GM06990 (cell line): ENCODE measurements at regions not wholly inside any gene's neighbourhood (a gene's known extent, or its start where the extent isn't known, plus 50 kb on each side); places are given as distances from the start of the nearest gene placed in this dataset.

Source experiments
- DNase-seq: peaks from one replicate; pipeline ENCODE4 v3.0.0-alpha.2; 2011; ENCODE audit not compliant: insufficient read length; ENCODE audit errors: extremely low read depth
- H3K27me3 ChIP-seq: replicated peaks from 2 replicates; pipeline ENCODE4 v1.6.0; 2011; ENCODE audit warnings: low read length; ENCODE audit not compliant: control insufficient read depth, insufficient read depth
- H3K36me3 ChIP-seq: 2 replicates; pipeline ENCODE4 v1.5.1; 2011; ENCODE audit warnings: low read length; ENCODE audit not compliant: control insufficient read depth, insufficient read depth
- H3K4me3 ChIP-seq: replicated peaks from 2 replicates; pipeline ENCODE4 v1.5.1; 2011; ENCODE audit warnings: low read depth, mild to moderate bottlenecking, control low read depth, low read length
- TF ChIP-seq, protein P1 (sequence below): IDR thresholded peaks from 2 replicates; pipeline ENCODE4 v1.5.1; 2011; ENCODE audit warnings: low read length, control low read depth, mild to moderate bottlenecking, inconsistent platforms; ENCODE audit not compliant: insufficient read depth, poor library complexity, severe bottlenecking

DNA sequence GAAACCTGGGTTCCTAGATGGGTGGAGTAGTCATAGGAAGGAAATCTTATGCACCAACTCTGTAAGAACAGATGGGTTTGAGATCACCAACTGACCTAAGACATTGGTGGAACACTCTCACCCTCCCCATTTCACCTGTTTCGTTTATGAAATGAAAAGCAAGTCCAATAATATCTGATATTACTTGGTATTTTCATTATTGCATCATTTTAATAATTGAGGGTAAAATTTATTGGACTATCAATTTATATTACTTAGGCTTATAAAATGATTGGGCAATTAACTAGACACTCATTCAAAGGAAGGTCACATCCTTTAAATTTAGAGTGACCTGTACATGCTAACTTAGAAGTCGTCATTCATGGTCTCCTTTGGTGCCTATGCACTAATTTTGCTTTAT is 503.9 kb downstream of the TAFA4 start:
- no peaks in the 10 kb centered on the region for H3K36me3 ChIP-seq
- H3K4me3 ChIP-seq = no peak overlapping the region
- TF ChIP-seq, protein P1, sequence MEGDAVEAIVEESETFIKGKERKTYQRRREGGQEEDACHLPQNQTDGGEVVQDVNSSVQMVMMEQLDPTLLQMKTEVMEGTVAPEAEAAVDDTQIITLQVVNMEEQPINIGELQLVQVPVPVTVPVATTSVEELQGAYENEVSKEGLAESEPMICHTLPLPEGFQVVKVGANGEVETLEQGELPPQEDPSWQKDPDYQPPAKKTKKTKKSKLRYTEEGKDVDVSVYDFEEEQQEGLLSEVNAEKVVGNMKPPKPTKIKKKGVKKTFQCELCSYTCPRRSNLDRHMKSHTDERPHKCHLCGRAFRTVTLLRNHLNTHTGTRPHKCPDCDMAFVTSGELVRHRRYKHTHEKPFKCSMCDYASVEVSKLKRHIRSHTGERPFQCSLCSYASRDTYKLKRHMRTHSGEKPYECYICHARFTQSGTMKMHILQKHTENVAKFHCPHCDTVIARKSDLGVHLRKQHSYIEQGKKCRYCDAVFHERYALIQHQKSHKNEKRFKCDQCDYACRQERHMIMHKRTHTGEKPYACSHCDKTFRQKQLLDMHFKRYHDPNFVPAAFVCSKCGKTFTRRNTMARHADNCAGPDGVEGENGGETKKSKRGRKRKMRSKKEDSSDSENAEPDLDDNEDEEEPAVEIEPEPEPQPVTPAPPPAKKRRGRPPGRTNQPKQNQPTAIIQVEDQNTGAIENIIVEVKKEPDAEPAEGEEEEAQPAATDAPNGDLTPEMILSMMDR = no peak
- no peak for DNase-seq
- H3K27me3 ChIP-seq = no peaks in the 10 kb centered on the region; the same call in 1 of the 2 replicates

DNA sequence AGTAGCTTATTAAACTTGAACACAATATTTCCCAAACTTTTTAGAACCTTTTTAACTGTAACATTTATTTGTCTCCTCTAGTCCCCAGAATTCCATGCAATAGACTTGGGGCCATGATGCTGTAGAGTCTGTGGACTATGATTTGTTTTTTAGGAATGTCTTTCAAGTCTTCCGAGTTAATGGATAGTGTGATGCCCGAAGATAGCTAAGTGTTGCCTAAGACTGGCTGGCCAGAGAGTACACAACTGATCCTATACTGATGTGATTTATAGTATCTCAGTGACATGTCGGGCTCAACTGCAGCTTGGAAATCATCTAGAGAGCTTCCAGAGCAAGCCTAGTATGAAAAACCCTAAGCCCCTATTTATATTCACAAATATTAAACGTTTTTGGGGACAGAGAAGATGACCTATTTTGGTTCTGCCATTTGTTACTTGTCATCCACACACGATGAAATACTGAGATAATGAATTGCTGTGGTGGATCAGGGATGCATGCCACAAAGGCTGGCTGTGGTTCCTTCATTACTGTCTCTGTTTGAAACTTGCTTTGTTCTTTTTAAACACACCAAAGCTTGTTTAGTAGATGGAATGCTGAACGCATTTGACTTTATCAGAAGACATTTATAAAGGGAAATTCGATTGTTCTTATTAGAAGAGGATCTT is 507.4 kb downstream of the TAFA4 start:
- no peak for DNase-seq
- H3K27me3 ChIP-seq = no peaks in the 10 kb centered on the region
- TF ChIP-seq, protein P1 = no peak
- no peaks in the 10 kb centered on the region for H3K36me3 ChIP-seq
- H3K4me3 ChIP-seq = no peak overlapping the region

DNA sequence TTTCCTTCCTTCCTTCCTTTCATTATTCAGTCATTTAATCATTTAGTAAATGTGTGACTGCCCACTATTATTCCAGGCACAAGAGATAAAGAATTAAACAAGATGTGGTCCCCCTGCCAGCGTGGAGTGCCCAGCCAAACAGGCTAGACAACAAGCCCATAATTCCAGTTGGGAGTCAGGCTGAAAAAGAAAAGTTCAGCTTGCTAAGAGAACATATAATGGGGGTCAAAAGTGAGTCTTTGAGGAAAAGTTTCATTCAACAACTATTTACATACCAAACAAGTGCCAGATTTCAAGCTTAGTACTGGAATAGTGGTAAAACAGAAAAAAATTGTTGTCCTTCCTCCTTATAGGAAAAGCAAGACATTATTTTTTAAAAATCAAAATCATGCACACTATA is 523.7 kb downstream of the TAFA4 start:
- H3K4me3 ChIP-seq = no peak overlapping the region
- no peaks in the 10 kb centered on the region for H3K27me3 ChIP-seq
- H3K36me3 ChIP-seq = no peaks in the 10 kb centered on the region
- DNase-seq = no peak
- TF ChIP-seq, protein P1 = no peak

DNA sequence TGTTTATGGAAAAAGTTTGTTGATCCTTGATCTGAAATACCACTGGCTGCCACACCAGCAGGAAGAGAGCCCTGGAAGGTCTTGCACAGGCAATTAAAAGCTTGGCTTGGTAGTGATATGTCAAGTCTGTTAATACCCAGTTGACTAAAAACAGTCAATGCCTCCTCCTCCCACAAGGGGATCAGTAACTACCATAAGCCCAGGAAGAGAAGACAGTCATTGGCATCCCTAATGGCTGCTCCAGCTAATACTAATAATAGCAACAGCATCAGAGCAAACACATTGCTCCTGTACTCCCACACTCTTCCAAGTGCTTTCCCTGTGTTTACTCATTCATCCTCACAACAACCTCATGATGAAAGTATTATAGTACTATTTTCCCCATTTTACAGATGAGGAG is 528.6 kb downstream of the TAFA4 start:
- TF ChIP-seq, protein P1 = no peak
- no peak for DNase-seq
- no peaks in the 10 kb centered on the region for H3K27me3 ChIP-seq
- no peaks in the 10 kb centered on the region for H3K36me3 ChIP-seq
- H3K4me3 ChIP-seq = no peak overlapping the region

DNA sequence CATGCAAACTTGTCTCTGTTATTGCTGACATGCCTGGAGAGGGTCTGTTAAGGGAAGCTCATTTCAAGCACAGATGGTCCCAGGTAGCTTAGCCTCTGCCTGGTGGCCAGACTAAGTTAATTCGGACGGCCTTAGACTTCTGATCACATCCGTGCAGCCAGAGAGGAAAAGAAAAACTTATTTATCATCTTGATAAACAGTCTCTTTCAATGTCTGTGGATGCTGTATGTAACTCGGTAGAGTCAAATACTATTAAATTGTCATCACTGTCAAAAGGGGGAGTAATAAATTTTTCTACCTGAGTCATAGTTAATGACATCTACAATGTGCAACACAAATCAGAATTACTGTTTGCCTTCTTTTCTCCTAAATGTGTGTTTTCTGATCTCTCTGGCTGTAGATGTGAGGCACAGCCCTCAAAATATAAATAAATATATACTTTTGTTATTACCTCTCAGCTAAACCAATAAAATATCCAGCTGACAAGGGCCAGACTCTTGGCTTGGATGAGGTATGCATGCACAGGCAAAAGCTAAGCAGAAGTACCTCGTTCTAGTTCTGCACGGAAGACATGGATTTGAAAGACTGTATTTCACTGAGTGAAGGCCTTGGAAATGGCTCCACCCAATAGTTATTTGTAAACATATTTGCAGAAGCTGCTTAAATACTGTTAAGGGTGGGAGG is 530.0 kb downstream of the TAFA4 start:
- H3K36me3 ChIP-seq = no peaks in the 10 kb centered on the region
- TF ChIP-seq, protein P1 = no peak
- no peak for DNase-seq
- H3K4me3 ChIP-seq = no peak overlapping the region
- no peaks in the 10 kb centered on the region for H3K27me3 ChIP-seq

DNA sequence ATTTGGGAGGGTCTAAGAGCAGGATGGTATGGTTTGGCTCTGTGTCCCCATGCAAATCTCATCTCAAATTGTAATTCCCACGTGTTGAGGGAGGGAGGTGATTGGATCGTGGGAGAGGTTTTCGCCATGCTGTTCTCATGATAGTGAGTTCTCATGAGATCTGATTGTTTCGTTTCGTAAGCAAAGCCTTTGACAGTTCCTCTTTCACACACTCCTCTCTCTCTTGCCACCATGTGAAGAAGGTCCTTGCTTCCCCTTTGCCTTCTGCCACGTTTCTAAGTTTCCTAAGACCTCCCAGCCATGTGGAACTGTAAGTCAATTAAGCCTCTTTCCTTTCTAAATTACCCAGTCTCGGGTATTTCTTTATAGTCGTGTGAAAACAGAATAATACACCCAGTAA is 553.7 kb downstream of the TAFA4 start:
- TF ChIP-seq, protein P1 = no peak
- DNase-seq = no peak
- H3K4me3 ChIP-seq = no peak overlapping the region
- no peaks in the 10 kb centered on the region for H3K27me3 ChIP-seq
- H3K36me3 ChIP-seq = no peaks in the 10 kb centered on the region
